ENCODE measurements at regions not wholly inside any gene's neighbourhood (a gene's known extent, or its start where the extent isn't known, plus 50 kb on each side); places are given as distances from the start of the nearest gene placed in this dataset.

DNA sequence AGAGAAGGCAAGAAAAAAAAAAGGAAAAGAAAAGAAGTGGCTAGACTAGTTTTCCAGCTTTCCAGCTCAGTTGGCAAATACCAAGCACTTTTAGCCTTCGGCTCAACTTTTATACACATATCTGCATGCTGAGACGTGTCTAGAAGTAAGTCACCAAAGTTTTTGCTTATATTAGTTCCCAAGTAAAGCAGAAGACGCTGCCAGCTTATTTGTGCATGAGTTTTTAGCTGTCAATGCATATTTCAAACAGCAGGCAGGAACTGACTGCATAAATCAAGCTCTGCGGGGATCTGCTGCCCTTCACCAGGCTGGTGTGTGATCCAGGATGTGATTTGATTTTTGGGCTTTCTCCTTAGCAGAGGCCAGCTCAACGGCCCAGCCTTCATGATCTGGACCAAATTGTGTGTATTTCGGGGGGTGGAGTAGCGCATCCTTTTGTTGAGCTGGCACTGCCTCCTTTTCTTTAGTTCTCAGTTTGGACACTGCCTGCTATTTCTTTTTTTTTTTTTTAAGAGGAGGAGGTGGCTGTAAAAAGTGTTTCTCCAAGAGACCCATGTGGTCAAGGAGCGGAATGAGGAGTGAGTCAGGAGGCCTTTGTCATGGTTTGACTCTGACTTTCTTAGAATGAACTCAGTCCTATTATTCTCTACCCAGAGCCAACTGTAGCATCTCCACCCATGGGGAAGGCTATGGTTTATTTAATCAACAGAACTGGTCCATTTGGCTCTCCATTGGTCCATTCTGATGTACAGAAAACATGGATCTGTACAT, 162.6 kb upstream of the XYLT1 start:
- DNase-seq, result no peak

DNA sequence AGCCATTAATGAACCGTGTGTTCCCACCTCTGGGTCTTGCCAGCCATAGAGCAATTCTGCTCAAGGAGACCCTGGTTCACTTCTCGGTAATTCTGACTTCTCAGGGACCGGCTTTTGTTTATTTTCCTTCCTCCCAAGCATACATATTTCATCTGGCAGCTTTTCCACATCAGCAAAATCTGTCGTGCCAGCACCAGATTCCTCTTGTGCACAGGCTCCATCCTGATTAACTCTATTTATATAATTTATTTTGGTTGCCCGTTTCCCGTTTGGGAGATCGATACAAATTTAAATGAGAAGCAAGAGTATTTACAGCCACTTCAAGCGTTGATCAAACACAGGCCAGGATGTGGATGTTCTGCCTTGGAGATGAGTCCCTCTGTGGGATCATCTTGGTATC, 161.9 kb upstream of the XYLT1 start:
- no peak for DNase-seq

DNA sequence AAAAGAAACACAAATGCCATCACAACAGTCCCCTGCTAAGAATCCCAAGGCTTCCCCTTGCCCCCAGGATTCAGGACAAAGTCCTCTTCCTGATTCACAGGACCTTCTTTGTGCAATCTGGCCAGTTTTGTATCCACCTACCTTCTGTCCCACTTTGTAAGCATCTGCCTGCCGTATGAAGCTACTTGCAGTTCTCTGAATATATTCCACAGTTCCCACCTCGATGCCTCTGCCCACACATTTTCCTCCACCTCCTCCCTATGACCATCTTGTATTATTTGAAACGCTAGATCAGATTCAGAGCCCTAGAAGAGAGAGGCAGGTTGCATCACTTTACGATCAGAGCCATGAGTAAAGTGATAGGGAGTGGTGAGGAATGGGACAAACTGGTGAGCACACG, 159.2 kb upstream of the XYLT1 start:
- DNase-seq, result no peak

DNA sequence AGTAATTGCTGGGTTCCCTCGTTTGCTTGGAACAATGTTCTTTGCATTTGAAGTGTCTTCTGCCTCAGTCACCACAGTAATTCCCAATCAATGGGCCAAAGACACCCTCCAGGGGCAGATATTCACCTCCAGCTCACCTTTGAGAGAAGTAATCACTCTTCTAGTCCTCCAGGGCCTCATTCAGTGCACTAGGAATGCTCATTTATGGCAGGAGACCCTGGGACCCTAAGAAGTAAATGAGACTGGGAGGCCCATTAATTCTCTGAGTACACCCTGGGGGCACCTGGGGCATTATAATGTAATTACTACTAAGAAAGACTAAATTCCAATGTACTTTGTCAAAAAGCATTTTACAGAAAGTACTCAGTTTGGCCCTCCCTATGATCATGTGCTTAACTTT, 158.2 kb upstream of the XYLT1 start:
- no peak for DNase-seq

DNA sequence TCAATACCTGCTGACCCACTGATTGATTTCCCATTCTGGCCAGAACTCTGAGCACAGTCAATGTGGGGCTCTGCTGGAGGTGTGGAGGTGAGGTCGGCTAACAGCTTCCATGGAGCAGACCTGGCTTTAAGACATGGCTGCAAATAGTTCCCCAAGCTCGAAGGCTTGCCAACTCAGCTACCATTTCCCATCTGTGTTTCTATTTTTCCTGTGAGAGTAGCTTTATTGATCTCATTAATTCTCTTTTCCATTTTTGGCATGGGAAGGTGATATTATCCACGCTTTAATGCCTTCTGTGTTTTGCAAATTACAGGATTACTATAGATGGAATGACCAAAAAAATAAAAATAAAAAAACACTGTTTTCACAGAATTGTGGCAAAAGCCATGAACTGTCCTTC, 151.6 kb upstream of the XYLT1 start:
- DNase-seq, result no peak

DNA sequence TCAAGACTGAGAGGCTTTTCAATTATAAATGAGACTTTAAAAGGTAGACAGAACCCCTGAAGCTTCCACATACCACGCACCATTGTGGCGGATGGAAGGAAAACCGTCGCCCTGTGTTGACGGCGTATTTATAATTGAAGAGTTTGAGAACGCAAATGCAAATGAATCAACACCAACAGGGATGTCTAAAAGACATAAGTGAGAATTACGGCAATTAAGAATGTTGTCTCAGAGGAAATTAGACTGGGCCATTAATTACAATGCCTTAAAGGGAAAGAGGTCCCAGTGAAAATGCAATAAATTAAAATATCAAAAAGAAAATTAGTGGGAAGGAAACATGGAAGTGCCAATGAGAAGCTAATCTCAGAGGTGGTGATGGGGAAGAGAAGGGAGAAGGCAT, 148.5 kb upstream of the XYLT1 start:
- no peak for DNase-seq

DNA sequence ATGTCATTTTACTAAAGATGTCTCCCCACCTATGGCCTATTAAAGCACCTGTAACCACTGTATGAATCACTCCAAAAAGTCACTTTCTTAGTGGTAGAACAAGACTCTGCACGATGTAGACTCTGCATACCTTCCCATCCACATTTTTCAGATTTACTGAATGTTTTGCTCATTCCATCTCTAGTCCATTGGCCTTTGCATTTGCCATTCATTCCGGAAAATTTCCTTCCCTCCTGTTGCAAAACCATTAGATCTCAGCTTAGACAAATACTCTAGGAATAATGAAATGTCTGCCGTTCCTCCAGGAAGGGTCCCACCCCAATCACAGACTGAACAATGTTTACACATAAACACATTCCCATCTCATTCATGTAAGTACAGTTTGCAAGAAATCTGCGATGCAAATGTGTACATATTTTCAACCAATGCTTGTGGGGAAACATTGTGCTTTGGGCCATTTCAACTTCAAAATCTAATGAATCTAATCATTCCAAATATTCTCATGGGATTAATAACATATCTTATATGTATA, 146.3 kb upstream of the XYLT1 start:
- DNase-seq, result no peak

DNA sequence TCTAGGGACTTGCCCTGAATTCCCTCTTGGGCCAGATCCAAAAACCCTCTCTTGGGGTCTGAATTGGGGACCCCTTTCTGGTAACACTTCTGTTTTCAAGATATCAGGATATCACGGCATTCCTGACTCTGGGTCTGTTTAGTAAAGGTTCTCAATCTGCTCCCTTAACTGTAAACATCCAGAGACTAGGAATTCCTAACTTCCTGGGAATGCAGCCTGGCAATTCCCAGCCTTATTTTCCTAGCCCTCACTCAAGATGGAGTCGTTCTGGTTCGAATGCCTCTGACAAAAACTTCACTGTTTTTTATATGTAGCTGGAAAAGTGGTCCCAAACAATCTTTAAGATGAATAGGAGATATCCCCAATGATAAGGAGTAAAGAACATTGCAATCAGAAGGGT, 141.6 kb upstream of the XYLT1 start:
- no peak for DNase-seq

DNA sequence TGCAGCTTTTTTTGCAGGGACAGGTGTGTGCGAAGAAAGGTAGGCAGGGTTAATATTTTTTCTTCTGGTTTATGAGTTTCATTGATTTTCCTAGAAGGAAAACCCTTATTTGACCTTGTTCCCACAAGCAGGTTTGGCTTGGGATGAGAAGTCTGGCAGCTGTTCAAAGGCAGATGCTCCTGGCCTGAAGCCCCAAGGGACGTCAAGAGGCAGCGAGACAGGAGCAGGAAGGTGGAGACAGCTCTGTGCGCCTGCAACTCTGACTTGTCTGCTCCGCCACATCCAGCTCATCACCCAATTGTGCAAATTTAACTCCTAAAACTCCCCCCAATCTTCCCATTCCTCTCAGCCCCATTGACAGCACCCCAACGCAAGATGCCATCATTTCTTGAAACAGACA, 136.8 kb upstream of the XYLT1 start:
- no peak for DNase-seq

DNA sequence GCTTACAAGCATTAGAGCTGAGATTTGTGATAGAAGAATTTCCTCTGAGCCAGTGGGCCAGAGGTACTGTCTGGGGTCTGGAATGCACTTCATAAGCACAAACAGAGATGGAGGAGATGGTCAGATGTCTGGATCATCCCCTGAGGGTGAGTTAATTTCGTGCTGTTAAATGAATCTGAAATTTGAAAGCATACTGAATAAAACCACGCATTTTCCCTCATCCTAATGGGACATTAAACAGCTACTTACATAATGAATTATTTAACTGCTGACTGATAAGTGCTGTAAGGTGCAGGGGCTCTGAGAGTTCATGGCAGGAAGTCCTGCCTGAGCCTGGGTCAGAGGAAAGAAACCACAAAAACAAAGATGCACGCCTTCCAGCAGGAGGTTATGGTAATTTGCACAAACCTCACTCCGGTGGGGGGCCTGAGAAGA, 136.3 kb upstream of the XYLT1 start:
- DNase-seq, result no peak

DNA sequence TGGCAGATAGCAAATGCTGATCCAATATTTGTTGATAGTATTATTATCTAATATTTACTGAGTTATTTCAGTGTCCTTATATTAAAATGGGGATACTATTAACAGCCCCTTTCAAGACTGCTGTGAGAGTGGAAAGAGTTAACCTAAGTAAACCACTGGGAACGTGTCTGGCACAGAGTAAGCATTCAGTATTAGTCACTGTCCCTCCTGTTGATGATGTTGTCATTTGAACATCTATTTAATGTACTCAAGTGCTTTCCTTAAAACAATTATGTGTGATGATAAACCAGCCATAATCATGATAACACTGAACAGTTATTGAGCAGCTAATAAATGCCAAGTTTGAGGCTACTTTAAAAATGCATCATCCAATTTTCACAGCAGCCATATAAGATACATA, 135.7 kb upstream of the XYLT1 start:
- DNase-seq, result no peak

DNA sequence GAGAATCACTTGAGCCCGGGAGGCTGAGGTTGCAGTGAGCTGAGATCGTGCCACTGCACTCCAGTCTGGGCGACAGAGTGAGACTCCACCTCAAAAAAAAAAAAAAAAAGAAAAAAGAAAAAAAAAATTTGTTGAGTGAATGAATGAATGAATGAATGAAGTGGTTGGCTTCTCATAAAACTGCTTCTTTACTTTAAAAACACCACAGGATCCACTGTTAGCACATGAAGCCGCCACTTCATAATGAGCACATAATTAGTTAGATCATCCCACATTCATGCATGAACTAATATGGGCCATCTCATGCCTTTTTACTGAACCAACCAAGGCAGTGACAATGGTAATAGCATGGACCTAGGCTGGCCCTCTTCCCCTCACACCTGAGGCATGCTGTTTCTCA, 135.0 kb upstream of the XYLT1 start:
- DNase-seq, result no peak

DNA sequence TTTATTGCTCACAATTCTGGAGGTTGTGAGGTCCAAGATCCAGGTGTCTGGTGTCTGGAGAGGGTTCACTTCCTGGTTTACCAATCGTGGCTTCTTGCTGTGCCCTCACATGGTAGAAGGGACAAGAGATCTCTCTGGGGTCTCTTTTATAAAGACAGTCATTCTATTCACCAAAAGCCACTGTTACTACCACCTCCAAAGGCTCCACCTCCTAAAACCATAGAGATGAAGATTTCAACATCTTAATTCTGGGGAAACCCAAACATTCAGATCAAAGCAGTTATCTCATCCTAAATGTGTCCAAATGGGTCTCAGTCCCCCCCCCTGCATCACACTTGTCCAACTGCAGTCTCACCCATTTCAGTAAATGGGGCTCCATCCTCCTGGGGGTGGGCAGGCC, 132.9 kb upstream of the XYLT1 start:
- DNase-seq, result no peak

DNA sequence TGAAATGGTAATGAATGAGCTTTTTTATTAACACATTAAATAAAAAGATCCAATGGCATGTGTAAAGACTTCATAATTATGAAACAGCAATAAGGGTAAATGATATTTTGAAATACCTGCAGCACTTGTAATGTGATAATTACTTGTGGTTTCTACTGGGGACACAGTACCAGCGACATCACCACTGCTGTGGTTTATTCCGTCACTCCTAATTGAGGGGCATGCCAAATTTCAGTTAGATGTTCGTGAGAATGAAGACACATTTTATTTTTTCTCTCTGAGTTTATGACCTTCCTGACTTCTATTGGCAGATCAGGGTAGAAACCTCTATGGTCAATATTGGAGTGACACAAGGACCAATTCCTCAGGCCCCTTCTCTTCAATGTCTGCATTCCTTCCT, 131.9 kb upstream of the XYLT1 start:
- no peak for DNase-seq

DNA sequence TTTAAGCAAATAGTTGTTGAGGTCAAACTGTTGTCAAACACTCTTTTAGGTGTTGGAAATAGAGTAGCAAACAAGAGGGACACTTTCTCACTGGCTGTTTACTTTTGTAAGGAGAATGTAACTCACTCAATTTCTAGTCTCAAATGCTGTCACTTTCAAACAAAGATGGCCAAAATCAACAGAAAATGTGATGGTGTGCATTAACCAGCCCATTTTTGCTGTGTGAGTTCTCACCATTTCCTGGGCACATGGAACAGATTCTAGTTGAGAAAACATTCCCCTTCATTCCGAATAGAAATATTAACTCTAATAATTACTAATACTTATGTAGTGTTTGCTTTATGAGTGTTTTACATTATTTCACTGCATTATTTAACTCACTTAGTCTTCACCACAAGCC, 128.2 kb upstream of the XYLT1 start:
- DNase-seq, result no peak

DNA sequence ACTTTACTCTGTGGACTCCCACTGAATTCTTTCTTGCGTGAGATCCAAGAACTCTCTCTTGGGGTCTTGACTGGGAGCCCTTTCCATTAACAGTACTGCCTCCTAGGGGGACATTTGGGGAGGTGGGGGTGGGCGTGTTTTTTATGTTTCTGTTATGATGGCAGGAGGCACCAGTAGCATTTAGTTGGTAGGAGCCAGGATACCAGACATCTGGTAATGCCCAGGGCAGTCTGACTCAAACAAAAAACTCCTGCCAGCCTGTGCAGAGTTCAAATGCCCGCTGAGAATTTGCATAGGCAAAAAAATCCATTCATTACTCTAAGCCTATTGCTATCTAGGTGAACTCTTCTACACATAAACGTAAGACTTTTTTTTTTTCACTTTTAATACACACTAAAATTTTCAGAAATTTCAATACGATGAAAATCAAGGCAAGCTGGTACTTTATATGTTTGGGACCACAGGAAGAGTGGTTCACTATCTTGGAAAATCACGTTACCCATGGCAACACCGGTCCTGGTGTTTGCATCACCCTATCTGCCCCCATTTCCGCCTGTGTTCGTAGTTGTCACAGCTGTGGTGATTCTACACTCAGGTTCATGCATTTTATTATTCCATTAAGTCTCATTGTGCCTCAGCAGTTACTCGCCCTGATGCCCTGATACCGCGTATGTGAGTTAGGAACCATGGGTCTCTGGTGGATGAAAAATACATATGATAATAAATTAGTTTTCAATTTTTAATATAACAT, 121.1 kb upstream of the XYLT1 start:
- no peak for DNase-seq

DNA sequence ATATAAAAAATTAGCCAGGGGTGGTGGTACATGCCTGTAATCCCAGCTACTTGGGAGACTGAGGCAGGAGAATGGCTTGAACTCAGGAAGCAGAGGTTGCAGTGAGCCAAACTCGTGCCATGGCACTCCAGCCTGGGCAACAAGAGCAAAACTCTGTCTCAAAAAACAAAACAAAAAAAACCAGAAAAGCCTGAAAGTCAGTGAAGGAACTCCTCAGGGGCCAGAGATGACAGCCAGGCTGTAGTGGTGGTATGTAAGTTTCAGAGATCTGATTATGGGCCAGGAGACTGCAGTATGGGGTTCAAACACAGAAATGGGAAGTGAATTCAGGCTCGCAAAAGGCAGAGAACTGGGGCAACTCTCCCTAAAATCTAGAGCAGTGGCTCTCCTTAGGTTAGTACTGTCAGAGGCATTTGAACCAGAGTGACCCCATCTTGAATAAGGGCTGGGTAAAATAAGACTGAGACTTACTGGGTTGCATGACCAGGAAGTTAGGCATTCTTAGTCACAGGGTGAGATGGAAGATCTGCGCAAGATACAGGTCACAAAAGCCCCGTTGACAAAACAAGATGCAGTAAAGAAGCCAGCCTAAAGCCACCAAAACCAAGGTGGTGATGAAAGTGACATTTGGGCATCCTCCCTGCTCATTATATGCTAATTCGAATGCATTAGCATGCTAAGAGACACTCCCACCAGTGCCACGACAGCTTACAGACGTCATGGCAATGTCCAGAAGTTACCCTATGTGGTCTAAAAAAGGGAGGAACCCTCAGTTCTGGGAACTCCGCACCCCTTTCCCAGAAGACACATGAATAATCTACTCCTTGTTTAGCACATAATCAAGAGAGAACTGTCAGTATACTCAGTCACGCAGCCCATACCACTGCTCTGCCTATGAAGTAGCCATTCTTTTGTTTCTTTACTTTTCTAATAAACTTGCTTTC, 120.2 kb upstream of the XYLT1 start:
- DNase-seq, result no peak

DNA sequence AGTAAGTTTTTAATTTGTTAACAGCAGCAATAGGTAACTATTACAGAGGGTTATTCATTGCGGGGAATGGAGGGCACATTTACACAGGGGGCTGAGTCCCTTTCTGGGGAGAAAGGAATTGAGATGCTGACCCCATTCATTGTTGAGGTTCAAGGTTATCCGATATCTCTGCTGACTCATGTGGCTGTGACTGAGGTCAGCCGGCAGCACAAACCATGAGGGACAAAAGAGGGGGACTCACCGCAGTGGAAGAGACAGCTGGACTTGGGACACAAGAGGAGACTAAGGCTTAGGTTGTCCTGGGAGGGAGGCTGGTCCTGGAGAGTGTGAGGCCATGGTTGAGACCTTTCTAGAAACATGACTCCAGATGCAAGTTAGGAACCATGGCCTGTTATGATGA, 119.1 kb upstream of the XYLT1 start:
- no peak for DNase-seq

DNA sequence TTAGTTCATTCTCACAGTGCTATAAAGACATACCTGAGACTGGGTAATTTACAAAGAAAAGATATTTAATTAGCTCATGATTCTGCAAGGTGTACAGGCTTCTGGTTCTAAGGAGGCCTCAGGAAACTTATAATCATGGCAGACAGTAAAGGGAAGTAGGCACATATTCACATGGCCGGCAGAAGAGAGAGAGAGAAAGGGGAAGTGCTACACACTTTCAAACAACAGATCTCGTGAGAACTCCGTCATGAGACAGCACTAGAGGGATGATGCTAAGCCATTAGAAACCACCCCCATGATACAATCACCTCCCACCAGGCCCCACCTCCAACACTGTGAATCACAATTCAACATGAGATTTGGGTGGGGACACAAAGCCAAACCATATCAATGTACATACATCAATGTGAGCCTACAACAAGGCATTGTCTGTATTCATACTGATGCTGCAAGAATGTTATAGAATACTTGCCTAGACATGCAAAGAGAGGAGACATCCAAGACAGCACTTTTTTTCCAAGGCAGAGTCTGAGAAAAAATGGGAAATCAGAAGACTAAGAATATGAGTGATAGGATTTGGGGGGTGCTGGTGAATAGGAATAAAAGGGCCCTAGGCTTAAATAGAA, 114.8 kb upstream of the XYLT1 start:
- no peak for DNase-seq

DNA sequence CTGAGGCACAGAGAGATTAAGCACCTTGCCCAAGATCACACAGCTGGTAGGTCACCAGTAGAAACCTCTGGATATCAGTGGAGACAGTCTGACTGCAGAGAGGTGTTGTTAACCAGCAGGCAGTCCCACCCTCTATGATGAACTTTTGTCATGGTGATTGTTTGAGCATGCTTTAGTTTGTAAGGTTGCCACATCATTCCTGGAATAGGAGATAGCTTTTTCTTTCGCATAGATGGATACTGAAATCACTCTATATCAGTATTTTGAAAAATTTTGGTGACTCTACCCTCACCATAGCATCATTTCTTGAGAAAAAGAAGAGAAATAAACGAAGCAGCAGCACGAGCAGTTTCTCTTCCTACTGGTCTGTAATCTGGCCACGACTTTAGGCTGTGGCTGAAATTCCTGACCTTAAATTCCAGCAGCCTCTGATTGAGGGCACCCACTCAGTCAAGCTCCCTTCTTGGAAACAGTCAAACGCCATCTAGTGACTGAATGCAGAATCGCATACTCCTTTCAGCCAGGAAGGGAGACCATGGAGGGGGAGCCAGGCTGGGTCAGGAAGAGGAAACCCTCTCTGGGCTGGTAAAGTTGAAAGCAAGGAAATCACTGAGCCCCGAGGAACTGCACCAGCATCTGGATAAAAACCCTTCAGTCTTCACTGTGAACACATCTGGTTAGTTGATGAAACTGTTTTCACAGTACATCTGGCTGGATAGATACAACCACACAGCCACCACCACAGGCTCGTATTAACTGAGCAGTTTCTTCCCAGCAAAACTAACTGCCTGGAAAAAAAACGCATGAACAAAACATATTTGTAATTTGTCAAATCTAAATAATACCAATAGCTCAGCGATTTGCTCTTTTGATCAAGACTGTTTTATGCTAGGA, 108.5 kb upstream of the XYLT1 start:
- peak; percentile 82 for DNase-seq

DNA sequence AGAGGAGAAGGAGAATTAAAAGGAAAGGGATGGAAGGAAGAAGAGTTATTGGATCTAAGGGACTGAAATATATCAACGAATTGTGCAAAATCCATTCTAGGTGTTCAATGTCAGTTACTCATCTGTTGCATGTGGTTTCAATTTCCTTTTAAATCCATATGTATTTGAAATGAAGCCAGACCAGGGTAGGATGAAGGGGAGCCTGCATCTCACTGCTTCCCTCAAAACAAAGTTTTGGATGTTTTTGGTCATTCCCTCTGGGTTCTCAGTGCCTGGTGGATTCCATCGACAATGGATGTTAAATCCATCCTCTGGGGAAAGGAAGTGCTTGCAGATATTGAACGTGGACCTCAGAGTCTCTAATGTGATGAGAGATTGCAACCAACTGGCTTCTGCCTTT, 103.5 kb upstream of the XYLT1 start:
- DNase-seq, result peak; percentile 63

DNA sequence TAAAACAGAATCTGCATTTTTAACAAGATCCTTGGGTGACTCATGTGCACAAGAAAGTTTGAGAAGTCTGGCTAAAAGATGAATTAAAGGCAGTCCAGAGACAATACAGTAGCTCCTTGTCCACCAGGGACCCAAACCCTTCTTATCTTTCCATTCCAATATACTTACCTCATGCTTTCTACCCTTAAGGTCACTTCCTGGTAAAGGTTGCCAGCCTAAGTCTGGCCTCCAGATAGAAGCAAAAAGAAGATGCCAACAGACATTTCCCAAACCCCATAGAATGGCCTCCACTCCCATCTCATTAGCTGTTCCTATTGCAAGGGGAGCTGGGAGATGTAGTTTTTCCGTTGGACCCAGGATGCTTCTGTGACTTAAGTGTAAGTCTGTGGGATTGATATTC, 101.4 kb upstream of the XYLT1 start:
- DNase-seq, result no peak

Measured in fibroblast of skin of right quadriceps (primary cell).